Gastrocnemius medialis (tissue), 4 donors: ENCODE measurements at regions not wholly inside any gene's neighbourhood (a gene's known extent, or its start where the extent isn't known, plus 50 kb on each side); places are given as distances from the start of the nearest gene placed in this dataset.

Experiments used
- ATAC-seq, 2 donors: fragments of 150-250 bp; one replicate each; pipeline ENCODE4 v1.9.1; 2016
- DNase-seq, 2 donors: peaks; one replicate each; pipeline ENCODE4 v3.0.0-alpha.2; 2019
- H3K27ac ChIP-seq, 4 donors: fragments of 200-600 bp; sonication (generic); 1 replicate in 1 of 4; 2 replicates in 3 of 4; pipeline ENCODE4 v1.5.1; 2016 to 2018; ENCODE audit warnings: mild to moderate bottlenecking in 2 of 4, moderate library complexity in 1 of 4
- H3K27me3 ChIP-seq, 3 donors: fragments of 200-600 bp; sonication (generic) in 2 of 3; 1 replicate in 1 of 3; 2 replicates in 2 of 3; pipeline versions ENCODE4 v1.5.1 to v1.6.0; 2016 to 2019; ENCODE audit warnings: mild to moderate bottlenecking in 1 of 3, moderate library complexity in 1 of 3
- H3K36me3 ChIP-seq, 2 donors: fragments of 200-600 bp; sonication (generic) in 1 of 2; one replicate each; pipeline ENCODE4 v1.5.1; 2017 to 2018
- H3K4me1 ChIP-seq, 2 donors: fragments of 200-600 bp; sonication (generic) in 1 of 2; one replicate each; pipeline ENCODE4 v1.5.1; 2016 to 2017; ENCODE audit warnings: mild to moderate bottlenecking in 2 of 2
- H3K4me3 ChIP-seq, 4 donors: fragments of 200-600 bp; sonication (generic) in 3 of 4; 1 replicate in 1 of 4; 2 replicates in 3 of 4; pipeline ENCODE4 v1.5.1; 2016 to 2019; ENCODE audit warnings: mild to moderate bottlenecking in 2 of 4
- H3K9me3 ChIP-seq, 3 donors: fragments of 200-600 bp; sonication (generic) in 2 of 3; 1 replicate in 1 of 3; 2 replicates in 2 of 3; pipeline ENCODE4 v1.5.1; 2016 to 2019
- CTCF ChIP-seq, 5 experiments: fragments of 450-650 bp in 3 of 5; fragments of 200-600 bp in 2 of 5; sonication (generic) in 2 of 5; IDR thresholded peaks in 4 of 5; conservative IDR thresholded peaks in 1 of 5; 1 replicate in 4 of 5; 2 replicates in 1 of 5; pipeline ENCODE4 v1.5.1; 2016 to 2019; ENCODE audit warnings: antibody characterized with exemption in 5 of 5, mild to moderate bottlenecking in 3 of 5, moderate library complexity in 3 of 5
- POLR2A ChIP-seq, 2 donors: fragments of 450-650 bp; IDR thresholded peaks; one replicate each; pipeline ENCODE4 v1.6.1; 2017; ENCODE audit warnings: antibody characterized with exemption in 2 of 2, mild to moderate bottlenecking in 2 of 2, moderate library complexity in 2 of 2
- in situ Hi-C, 4 donors: fragments of 200-750 bp; cut with MboI; loops; one replicate each; pipeline versions ENCODE4 v1.15.0 to v1.8.0; 2017; ENCODE audit warnings: low sequenced_read_pairs in 4 of 4
- intact Hi-C: fragments of 100-400 bp; cut with DNase I; formaldehyde crosslinking; loops from one replicate; pipeline ENCODE4 v1.15.1; 2023; ENCODE audit warnings: low total_unique reads

GRCh38 chr14:101025131-101025530, 121.6 kb upstream of the RTL1 start:
- no peak for ATAC-seq
- no peak overlapping the region for H3K4me3 ChIP-seq
- no peak overlapping the region for H3K27ac ChIP-seq
- no peaks in the 10 kb centered on the region for H3K9me3 ChIP-seq
- no peaks in the 10 kb centered on the region for H3K27me3 ChIP-seq
- intact Hi-C loops, result no loop called here
- in situ Hi-C loops, result no loop called here
- H3K4me1 ChIP-seq, result no peaks in the 10 kb centered on the region
- DNase-seq, result no peak
- no peak for TF ChIP-seq CTCF (IDR thresholded peaks at IDR 0.05 in 4 of 5, conservative IDR thresholded peaks at IDR 0.05 in 1 of 5)
- TF ChIP-seq POLR2A (IDR thresholded peaks at IDR 0.05), result no peak
- H3K36me3 ChIP-seq, result no peaks in the 10 kb centered on the region

GRCh38 chr14:101025696-101026095, 122.2 kb upstream of the RTL1 start:
- in situ Hi-C loops, result no loop called here
- peak in 1 of 2 donors; percentile 0 for DNase-seq

GRCh38 chr14:101026341-101026740, 122.8 kb upstream of the RTL1 start:
- Histone ChIP-seq H3K27me3 (no peaks in the 10 kb centered on the region), H3K36me3 (no peaks in the 10 kb centered on the region), H3K4me3 (no peak overlapping the region), H3K27ac (no peak overlapping the region), H3K4me1 (no peaks in the 10 kb centered on the region), H3K9me3 (no peaks in the 10 kb centered on the region)
- no peak for ATAC-seq
- TF ChIP-seq POLR2A (IDR thresholded peaks at IDR 0.05), result no peak
- TF ChIP-seq CTCF (IDR thresholded peaks at IDR 0.05 in 4 of 5, conservative IDR thresholded peaks at IDR 0.05 in 1 of 5), result no peak
- in situ Hi-C loops (no loop called here), intact Hi-C loops (no loop called here)
- peak in 1 of 2 donors; percentile 1 for DNase-seq

More at GRCh38 chr14:101025696-101026095, 122.2 kb upstream of the RTL1 start:
- no peak for ATAC-seq
- Histone ChIP-seq H3K27me3 (no peaks in the 10 kb centered on the region), H3K4me1 (no peaks in the 10 kb centered on the region), H3K27ac (no peak overlapping the region), H3K36me3 (no peaks in the 10 kb centered on the region), H3K4me3 (no peak overlapping the region), H3K9me3 (no peaks in the 10 kb centered on the region)
- intact Hi-C loops, result no loop called here
- no peak for TF ChIP-seq POLR2A (IDR thresholded peaks at IDR 0.05)
- no peak for TF ChIP-seq CTCF (IDR thresholded peaks at IDR 0.05 in 4 of 5, conservative IDR thresholded peaks at IDR 0.05 in 1 of 5)

- TF ChIP-seq CTCF (IDR thresholded peaks at IDR 0.05 in 4 of 5, conservative IDR thresholded peaks at IDR 0.05 in 1 of 5), result no peak
- no peak for TF ChIP-seq POLR2A (IDR thresholded peaks at IDR 0.05)
- DNase-seq (no peak), ATAC-seq (no peak)
- Histone ChIP-seq H3K36me3 (no peaks in the 10 kb centered on the region), H3K4me3 (no peak overlapping the region), H3K9me3 (no peaks in the 10 kb centered on the region), H3K4me1 (no peaks in the 10 kb centered on the region), H3K27me3 (no peaks in the 10 kb centered on the region), H3K27ac (no peak overlapping the region)
- intact Hi-C loops, result no loop called here
- in situ Hi-C loops, result no loop called here
These were observed 123.8 kb upstream of the RTL1 start for GRCh38 chr14:101027291-101027690.

GRCh38 chr14:101027966-101028365, 124.4 kb upstream of the RTL1 start:
- in situ Hi-C loops, result no loop called here
- intact Hi-C loops, result no loop called here
- TF ChIP-seq CTCF (IDR thresholded peaks at IDR 0.05 in 4 of 5, conservative IDR thresholded peaks at IDR 0.05 in 1 of 5), result no peak
- no peak for TF ChIP-seq POLR2A (IDR thresholded peaks at IDR 0.05)
- Histone ChIP-seq H3K9me3 (no peaks in the 10 kb centered on the region), H3K27ac (no peak overlapping the region), H3K4me3 (no peak overlapping the region), H3K36me3 (no peaks in the 10 kb centered on the region), H3K4me1 (no peaks in the 10 kb centered on the region), H3K27me3 (no peaks in the 10 kb centered on the region)
- ATAC-seq (no peak), DNase-seq (no peak)
